ENCODE measurements at regions not wholly inside any gene's neighbourhood (a gene's known extent, or its start where the extent isn't known, plus 50 kb on each side); places are given as distances from the start of the nearest gene placed in this dataset.

DNA sequence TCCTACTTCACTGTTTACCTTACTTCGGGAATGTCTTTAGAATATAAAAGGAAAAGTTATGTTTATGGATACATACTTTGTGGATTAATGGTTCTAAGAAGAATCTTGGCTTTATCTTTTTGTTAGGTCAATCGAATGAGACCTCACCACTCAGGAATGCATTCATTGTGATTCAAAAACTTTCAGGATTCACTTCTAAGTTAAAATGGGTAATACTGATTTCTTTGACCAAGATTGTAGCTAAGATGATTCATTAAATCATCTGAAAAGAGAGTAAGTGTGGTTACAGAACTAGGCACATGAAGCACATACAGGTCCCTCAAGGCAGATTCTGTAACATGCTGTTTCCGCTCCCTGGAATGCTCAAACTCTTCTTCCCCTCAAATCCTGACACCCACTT is 716.4 kb downstream of the KCNA4 start:
- Histone ChIP-seq H3K27ac (no peak overlapping the region), H3K36me3 (no peaks in the 10 kb centered on the region), H3K27me3 (no peaks in the 10 kb centered on the region)

DNA sequence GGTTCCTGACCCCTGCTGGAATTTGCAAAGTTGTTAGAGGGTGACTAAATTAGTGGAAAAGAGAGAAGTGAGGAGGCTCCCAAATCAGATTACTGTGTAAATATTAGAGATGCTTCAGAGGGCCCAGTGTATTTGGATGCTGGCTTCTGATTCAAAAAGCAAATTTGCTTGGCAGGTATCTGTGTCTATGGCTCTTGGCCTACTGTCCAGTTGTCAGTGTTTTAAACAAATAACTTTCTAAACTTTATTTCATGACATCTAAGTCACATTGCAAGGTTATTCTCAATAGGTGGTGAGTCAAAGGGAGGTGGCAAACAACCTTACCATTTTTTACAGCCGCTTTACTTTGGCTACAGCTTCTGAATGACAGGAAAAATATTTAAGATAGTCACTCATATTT is 720.1 kb downstream of the KCNA4 start:
- Histone ChIP-seq H3K27me3 (no peaks in the 10 kb centered on the region), H3K4me1 (no peaks in the 10 kb centered on the region), H3K36me3 (no peaks in the 10 kb centered on the region), H3K9me3 (no peaks in the 10 kb centered on the region), H3K27ac (no peak overlapping the region), H3K4me3 (no peak overlapping the region)
- TF ChIP-seq, protein P1, sequence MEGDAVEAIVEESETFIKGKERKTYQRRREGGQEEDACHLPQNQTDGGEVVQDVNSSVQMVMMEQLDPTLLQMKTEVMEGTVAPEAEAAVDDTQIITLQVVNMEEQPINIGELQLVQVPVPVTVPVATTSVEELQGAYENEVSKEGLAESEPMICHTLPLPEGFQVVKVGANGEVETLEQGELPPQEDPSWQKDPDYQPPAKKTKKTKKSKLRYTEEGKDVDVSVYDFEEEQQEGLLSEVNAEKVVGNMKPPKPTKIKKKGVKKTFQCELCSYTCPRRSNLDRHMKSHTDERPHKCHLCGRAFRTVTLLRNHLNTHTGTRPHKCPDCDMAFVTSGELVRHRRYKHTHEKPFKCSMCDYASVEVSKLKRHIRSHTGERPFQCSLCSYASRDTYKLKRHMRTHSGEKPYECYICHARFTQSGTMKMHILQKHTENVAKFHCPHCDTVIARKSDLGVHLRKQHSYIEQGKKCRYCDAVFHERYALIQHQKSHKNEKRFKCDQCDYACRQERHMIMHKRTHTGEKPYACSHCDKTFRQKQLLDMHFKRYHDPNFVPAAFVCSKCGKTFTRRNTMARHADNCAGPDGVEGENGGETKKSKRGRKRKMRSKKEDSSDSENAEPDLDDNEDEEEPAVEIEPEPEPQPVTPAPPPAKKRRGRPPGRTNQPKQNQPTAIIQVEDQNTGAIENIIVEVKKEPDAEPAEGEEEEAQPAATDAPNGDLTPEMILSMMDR (IDR thresholded peaks at IDR 0.05) = no peak
- no peak for DNase-seq (ENCODE audit: low spot score)

More for the DNA sequence above, 716.4 kb downstream of the KCNA4 start:
- DNase-seq (ENCODE audit: low spot score) = no peak
- Histone ChIP-seq H3K4me3 (no peak overlapping the region), H3K9me3 (no peaks in the 10 kb centered on the region), H3K4me1 (no peaks in the 10 kb centered on the region)
- TF ChIP-seq, protein P1 (IDR thresholded peaks at IDR 0.05) = no peak

DNA sequence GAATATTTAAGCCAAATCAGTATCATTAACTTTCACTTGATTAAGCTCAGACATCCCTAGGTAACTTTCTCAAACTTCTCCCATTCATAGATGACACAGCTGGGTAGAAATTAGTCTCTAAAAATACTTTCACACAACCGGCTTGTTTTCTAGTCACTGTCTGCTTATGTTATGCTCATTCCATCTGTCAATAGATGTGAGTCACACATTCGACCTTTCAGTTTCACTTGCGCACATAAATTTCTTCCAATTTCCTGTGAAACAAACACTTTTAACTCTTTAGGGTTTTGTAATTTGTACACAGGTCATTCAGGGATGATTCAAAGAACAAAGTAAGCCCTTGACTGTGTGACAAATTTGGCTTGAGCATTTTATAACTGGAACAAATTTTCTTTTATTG is 723.0 kb downstream of the KCNA4 start:
- Histone ChIP-seq H3K36me3 (no peaks in the 10 kb centered on the region), H3K27me3 (no peaks in the 10 kb centered on the region), H3K4me3 (no peak overlapping the region), H3K4me1 (no peaks in the 10 kb centered on the region), H3K9me3 (no peaks in the 10 kb centered on the region), H3K27ac (no peak overlapping the region)
- DNase-seq (ENCODE audit: low spot score) = no peak
- TF ChIP-seq, protein P1 (IDR thresholded peaks at IDR 0.05) = no peak

DNA sequence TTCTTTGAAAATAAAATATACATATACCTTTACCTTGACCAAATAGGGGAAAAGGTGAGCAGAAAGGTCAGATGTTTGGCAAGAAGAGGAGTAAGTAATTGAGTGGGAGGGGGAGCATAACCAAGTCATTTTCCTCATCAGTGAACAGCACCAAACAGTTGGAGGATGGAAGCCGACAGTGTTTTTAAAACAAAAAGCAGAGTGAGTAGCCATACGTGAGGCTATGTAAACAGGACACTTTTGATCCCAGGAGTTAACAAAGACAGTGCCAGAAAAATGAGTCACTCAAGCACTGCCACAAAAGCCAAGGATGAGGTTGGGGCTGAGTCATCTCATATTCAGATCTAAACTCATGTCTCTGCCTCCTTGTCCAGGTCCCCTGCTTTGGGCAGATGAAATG is 734.7 kb downstream of the KCNA4 start:
- no peak for DNase-seq (ENCODE audit: low spot score)
- peaks cover 0 to 6% of the 10 kb centered on the region in 2 donors for H3K9me3 ChIP-seq

DNA sequence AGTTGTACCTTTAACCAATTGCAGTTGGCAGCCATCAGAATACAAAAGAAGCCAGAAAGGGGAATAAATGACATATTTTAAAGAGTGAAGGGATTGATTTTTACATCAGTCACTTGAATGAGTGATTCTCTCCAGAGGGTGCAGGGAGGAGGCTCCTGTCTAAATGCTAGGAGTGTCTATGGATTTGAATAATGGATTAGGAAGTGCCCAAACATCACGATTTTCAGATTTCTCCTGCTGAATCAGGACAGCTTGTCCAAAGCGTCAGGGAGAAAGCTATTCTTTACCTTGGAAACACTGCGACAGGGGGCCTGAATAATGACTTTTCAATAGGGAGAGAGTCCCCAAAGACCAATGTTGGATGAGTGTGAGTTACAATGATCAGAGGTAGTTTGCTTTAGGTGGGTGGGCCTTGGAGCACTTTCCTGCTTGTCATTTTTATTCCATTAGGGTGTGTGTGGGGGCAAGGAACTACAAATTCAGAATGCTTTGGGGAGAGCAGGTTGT is 735.5 kb downstream of the KCNA4 start:
- TF ChIP-seq, protein P1 (IDR thresholded peaks at IDR 0.05) = no peak
- H3K9me3 ChIP-seq = peaks cover 0 to 6% of the 10 kb centered on the region in 2 donors
- no peak for DNase-seq (ENCODE audit: low spot score)
- H3K27me3 ChIP-seq = no peaks in the 10 kb centered on the region
- H3K36me3 ChIP-seq = no peaks in the 10 kb centered on the region
- H3K27ac ChIP-seq = no peak overlapping the region
- no peaks in the 10 kb centered on the region for H3K4me1 ChIP-seq
- H3K4me3 ChIP-seq = no peak overlapping the region

More for the DNA sequence above, 734.7 kb downstream of the KCNA4 start:
- TF ChIP-seq, protein P1 (IDR thresholded peaks at IDR 0.05) = no peak
- Histone ChIP-seq H3K4me1 (no peaks in the 10 kb centered on the region), H3K27ac (no peak overlapping the region), H3K4me3 (no peak overlapping the region), H3K27me3 (no peaks in the 10 kb centered on the region), H3K36me3 (no peaks in the 10 kb centered on the region)

DNA sequence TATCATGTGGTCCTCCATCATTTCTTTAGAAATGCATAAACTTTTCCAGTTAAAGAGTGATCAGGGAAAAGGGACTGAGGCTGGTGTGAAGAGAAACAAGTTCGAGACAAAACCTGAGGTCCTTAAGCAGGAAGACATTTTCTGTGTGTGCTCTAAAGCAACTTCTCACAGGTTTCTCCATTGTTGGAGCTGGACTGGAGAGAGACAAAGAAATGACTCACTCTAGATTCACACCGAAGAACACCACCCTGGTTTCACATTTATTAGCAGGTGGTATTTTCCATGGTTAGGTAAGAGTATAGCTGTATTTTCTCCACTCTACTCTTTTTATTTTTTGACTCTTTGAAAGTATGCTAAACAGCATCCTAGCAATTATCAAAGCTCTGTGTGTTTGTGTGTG is 736.4 kb downstream of the KCNA4 start:
- TF ChIP-seq, protein P1 (IDR thresholded peaks at IDR 0.05) = no peak
- H3K9me3 ChIP-seq = peaks cover 0 to 6% of the 10 kb centered on the region in 2 donors
- no peak overlapping the region for H3K27ac ChIP-seq
- no peak for DNase-seq (ENCODE audit: low spot score)
- H3K4me1 ChIP-seq = no peaks in the 10 kb centered on the region
- H3K36me3 ChIP-seq = no peaks in the 10 kb centered on the region
- H3K4me3 ChIP-seq = no peak overlapping the region
- H3K27me3 ChIP-seq = no peaks in the 10 kb centered on the region

All from right atrium auricular region (tissue), 2 donors.